ENCODE measurements at regions not wholly inside any gene's neighbourhood (a gene's known extent, or its start where the extent isn't known, plus 50 kb on each side); places are given as distances from the start of the nearest gene placed in this dataset.
"Not testable (repeated sequence)": the region's sequence is repeated elsewhere in the genome, so short reads cannot be mapped to it uniquely, and the experiment has no call there.

GRCh38 chr1:148432318-148432717 lies 50.8 kb downstream of the PPIAL4G start:
- not testable (repeated sequence) for DNase-seq

GRCh38 chr1:148429856-148430255 lies 53.2 kb downstream of the PPIAL4G start:
- DNase-seq, result not testable (repeated sequence)

- not testable (repeated sequence) for DNase-seq
These were observed 56.0 kb downstream of the PPIAL4G start for GRCh38 chr1:148426940-148427611.

DNA sequence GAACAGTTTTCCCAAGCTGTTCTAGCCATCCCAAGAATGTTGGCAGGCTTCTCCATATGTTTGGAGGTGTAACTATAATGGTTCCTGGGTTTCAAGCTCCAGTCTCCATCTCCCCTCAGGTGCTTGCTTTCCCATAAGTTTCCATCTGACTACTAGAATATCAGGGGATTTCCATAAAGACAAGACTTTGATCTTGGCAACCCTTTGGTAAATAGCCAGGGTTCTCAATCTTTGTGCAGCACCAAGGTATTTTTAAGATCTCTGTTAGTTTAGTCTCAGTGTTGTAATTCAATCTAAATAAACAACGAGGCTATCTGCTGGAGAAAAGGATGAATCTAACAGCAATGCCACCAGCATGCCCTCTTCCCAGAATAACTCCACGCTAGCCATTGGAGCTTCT lies 56.7 kb downstream of the PPIAL4G start:
- not testable (repeated sequence) for DNase-seq

DNA sequence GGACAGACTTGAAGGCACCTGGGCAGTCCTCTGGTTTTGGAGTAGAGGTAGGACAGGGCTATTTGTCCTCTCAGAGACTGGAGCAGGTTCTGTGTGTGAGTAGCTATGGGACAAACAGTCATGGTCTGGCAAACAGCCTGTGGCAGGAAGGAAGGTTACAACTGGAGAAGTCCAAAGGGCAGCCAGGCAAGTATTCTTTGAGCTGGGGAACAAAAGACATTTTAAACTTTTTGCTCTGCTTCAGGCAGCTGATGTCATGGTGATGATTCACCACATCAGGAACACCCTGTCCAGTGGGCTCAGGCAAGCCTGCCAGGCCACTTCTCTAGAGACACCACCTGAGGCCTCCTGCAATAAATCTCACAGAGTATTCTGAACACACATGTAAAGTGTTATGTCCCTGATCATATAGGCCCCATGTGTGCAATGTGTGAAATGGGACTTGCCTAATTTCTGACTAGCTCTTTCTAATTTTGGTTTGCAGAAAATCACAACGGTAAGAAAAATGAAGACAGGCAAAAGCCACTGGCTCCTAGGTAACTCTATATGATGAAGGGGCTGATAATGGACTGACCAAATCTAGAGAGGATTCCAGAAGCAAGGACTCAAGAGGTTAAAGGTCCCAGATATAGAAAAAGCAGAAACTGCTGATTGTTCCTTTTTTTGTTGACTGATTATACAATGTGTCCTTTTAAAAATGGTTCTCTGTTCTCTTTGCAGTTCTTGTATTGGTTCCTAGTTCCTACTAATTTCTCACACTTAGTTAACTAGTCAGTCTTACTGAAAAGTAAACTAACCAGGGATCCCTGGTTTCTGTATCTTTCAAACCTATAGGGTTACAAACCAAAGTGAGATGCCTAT lies 58.7 kb downstream of the PPIAL4G start:
- not testable (repeated sequence) for DNase-seq

DNA sequence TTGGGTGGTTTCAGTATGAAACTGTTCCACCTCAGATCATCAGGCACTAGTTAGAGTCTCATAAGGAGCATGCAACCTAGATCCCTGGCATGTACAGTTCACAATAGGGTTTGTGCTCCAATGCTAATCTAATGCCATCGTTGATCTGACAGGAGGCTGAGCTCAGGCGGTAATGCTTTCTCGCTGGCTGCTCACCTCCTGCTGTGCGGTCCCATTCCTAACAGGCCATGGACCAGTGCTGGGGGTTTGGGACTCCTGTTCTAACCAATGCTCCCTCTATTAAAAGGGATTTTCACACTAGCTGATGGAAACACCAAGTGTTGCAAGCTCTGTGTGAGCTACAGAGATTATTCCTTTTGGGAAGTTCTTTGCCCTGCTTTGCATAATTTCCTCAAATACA lies 60.2 kb downstream of the PPIAL4G start:
- not testable (repeated sequence) for DNase-seq

- not testable (repeated sequence) for DNase-seq
These were observed 65.9 kb downstream of the PPIAL4G start for GRCh38 chr1:148417241-148417640.

- DNase-seq, result not testable (repeated sequence)
These were observed 69.7 kb downstream of the PPIAL4G start for GRCh38 chr1:148413385-148413784.

GRCh38 chr1:148404786-148405568 lies 78.1 kb downstream of the PPIAL4G start:
- DNase-seq, result not testable (repeated sequence)

DNA sequence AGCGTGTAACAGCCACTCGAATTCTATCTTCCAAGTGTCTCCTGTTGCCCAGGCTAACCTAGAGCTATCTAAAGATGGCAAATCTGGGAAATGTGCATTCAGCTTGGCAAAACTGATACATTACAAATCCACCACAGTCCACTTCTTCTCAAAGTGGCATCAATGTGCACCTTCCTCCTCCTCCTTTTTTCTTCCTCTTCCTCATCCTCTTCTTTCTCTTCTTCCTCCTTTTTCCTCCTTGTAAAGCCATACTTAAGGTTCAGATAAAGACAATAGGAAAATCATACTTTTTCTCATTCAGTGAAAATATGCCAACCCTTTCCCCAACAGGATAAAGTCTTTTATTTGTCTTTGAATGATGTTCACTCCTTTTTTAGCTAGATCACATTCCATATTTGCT lies 79.2 kb downstream of the PPIAL4G start:
- not testable (repeated sequence) for DNase-seq

GRCh38 chr1:148403085-148403456 lies 80.0 kb downstream of the PPIAL4G start:
- DNase-seq, result not testable (repeated sequence)

DNA sequence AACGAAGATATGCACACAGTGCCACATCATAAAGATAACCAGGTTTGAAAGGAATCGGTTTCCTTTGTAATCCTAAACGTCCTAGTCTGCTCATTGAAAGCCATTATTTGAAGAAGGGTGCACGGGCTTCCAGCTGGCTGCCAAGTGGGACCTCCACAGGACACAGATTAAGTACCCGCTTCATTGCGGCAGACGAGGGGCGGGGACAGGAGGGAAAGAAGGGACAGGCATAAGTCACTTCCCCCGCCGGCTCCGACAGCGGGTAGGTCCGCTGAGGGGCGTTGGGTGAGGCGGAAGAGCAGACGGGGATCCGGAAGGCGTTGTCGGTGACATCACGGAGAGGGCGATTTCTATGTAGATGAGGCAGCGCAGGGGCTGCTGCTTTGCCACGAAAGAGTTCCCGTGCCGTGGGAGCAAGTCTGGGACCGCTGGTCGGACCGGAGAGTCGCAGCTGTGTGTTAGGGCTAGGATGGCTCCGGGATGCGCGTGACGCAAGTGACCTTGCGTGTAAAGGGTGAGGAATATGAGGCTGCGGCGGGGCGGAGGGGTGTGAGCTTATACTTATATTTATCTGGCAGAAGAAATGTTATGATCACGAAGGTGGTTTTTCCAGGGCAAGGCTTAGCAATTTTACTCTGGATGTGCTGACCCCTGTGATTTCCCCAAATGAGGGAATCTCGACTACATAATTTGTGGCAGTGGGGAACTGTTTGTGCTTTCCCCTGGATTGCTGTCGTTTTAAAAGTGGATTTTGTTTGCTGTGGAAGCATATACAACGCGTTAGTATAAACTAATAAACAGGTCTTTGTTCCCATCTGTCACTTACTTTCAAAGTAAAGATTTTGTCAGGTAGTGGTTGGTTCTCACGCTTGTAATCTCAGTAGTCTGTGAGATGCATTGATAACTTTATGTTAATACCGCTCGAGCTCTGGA lies 80.7 kb downstream of the PPIAL4G start:
- peak; percentile 62 for DNase-seq

- not testable (repeated sequence) for DNase-seq
These were observed 85.6 kb downstream of the PPIAL4G start for GRCh38 chr1:148397516-148397915.

GRCh38 chr1:148392505-148392904 lies 90.6 kb downstream of the PPIAL4G start:
- not testable (repeated sequence) for DNase-seq

GRCh38 chr1:148391323-148391722 lies 91.8 kb downstream of the PPIAL4G start:
- not testable (repeated sequence) for DNase-seq

GRCh38 chr1:148389027-148389339 lies 94.1 kb downstream of the PPIAL4G start:
- no peak for DNase-seq

DNA sequence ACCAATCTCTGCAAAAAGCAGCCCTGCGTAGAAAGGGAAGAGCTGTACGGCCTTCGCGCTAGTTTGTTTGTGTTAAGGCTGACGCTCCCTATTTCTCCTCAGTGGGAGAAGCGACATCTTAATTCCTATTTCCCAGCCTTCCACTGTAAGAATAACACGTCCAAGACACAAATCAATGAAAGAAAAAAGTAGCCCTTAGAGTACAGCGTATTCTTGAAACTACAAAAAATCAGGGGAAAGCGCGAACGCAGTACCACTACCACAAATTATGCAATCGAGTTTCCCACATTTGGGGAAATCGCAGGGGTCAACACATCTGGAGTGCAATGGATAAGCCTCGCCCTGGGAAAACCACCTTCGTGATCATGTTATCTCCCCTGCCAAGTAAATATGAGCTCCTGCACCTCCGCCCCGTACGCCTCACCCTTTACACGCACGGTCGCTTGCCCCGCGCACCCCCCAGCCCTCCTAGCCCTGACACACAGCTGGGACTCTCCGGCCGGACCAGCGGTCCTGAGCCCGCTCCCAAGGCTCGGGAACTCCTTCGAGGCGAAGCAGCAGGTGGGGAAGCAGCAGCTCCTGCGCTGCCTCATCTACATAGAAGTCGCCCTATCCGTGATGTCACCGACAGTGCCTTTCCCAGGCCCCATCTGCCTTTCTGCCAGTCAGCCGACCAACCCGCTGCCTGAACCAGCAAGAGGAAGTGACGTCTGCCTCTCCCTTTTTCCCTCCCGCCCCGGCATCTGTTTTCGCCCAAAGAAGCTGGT lies 94.7 kb downstream of the PPIAL4G start:
- peak; percentile 85 for DNase-seq

- not testable (repeated sequence) for DNase-seq
These were observed 95.2 kb downstream of the PPIAL4G start for GRCh38 chr1:148387949-148388259.

GRCh38 chr1:148387122-148387948 lies 95.8 kb downstream of the PPIAL4G start:
- DNase-seq, result not testable (repeated sequence)

DNA sequence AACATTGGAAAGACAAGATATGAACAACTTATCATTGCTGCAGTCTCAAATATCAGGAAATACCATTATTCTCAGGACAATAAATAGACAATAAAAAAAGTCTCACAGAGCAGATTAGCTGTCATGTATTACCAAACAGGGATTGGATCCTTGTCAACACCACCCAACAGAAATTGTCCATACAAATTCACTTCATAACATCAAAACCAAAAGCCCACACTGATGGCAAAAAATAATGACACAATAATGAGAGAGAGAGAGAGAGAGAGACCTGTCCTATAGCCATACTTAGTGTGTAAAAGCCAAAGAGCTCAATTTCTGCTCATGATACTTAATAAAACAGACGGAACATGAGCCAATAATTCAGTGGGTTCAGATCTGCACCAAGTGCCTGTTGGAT lies 96.5 kb downstream of the PPIAL4G start:
- DNase-seq, result no peak

DNA sequence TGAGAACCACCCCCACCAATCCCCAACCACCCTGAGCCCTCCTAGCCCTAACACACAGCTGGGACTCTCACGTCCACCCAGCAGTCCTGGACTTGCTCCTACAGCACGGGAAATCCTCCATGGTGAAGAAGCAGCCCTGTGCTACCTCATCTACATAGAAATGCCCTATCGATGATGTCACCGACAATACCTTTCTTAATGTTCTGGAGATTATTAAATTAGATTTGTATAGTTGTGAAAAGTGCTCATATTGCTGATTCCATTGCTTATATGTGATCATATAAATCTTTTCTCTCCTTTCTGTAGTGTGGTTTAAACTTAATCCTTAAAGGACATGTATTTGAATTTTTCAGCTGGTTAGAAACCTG lies 97.1 kb downstream of the PPIAL4G start:
- DNase-seq, result not testable (repeated sequence)

Data from NCI-H2029 (cell line).